Caco-2 (cell line): ENCODE measurements at regions not wholly inside any gene's neighbourhood (a gene's known extent, or its start where the extent isn't known, plus 50 kb on each side); places are given as distances from the start of the nearest gene placed in this dataset.

Experiments
- BruUV-seq: library from RNA; stranded (reverse); fragments of 400-500 nt; replicated peaks from 2 replicates; lab custom pipeline; 2021; lab: Mats Ljungman, UMichigan
- CTCF ChIA-PET: fragments of 300-600 bp; sonication (Branson Sonifier 250); formaldehyde crosslinking; loops from one replicate; lab custom pipeline; 2022; ENCODE audit warnings: antibody characterized with exemption; lab: Charles Lee
- POLR2A ChIA-PET: fragments of 300-600 bp; sonication (Branson Sonifier 250); formaldehyde crosslinking; loops from one replicate; lab custom pipeline; 2022; ENCODE audit warnings: antibody characterized with exemption; lab: Charles Lee
- DNase-seq, 2 experiments: peaks; one replicate each; pipeline versions ENCODE4 v3.0.0 to v3.0.0-alpha.2; 2020 to 2022
- H3K27me3 ChIP-seq: replicated peaks from 2 replicates; pipeline ENCODE4 v1.6.0; 2011; ENCODE audit warnings: low read length; ENCODE audit not compliant: control insufficient read depth, insufficient read depth
- H3K36me3 ChIP-seq: 2 replicates; pipeline ENCODE4 v1.5.1; 2011; ENCODE audit warnings: low read length; ENCODE audit not compliant: control insufficient read depth, insufficient read depth
- H3K4me1 ChIP-seq: fragments of 250-450 bp; sonication (Bioruptor Pico); 2 replicates; pipeline ENCODE4 v1.5.1; 2020; ENCODE audit warnings: mild to moderate bottlenecking
- H3K4me3 ChIP-seq: 2 replicates; pipeline ENCODE4 v1.5.1; 2011; ENCODE audit warnings: low read depth, mild to moderate bottlenecking, control low read depth, low read length
- H3K9me3 ChIP-seq: fragments of 250-450 bp; sonication (Bioruptor Pico); 2 replicates; pipeline ENCODE4 v1.5.1; 2020; ENCODE audit warnings: mild to moderate bottlenecking, moderate library complexity
- H3K27ac Mint-ChIP-seq: one replicate; pipeline ENCODE4 v1.8.0; 2022; ENCODE audit warnings: mixed read lengths; ENCODE audit not compliant: unreplicated experiment
- H3K27me3 Mint-ChIP-seq: one replicate; pipeline ENCODE4 v1.8.0; 2022; ENCODE audit warnings: mixed read lengths; ENCODE audit not compliant: insufficient read depth, unreplicated experiment
- H3K36me3 Mint-ChIP-seq: one replicate; pipeline ENCODE4 v1.8.0; 2022; ENCODE audit warnings: mild to moderate bottlenecking, mixed read lengths; ENCODE audit not compliant: insufficient read depth, unreplicated experiment
- H3K4me1 Mint-ChIP-seq: one replicate; pipeline ENCODE4 v1.8.0; 2022; ENCODE audit warnings: low read depth, mixed read lengths; ENCODE audit not compliant: unreplicated experiment
- H3K4me3 Mint-ChIP-seq: one replicate; pipeline ENCODE4 v1.8.0; 2022; ENCODE audit warnings: mild to moderate bottlenecking, moderate library complexity, mixed read lengths; ENCODE audit not compliant: unreplicated experiment
- H3K9me3 Mint-ChIP-seq: one replicate; pipeline ENCODE4 v1.8.0; 2022; ENCODE audit warnings: mixed read lengths; ENCODE audit not compliant: unreplicated experiment
- CTCF ChIP-seq, 2 experiments: fragments of 200-600 bp in 1 of 2; IDR thresholded peaks; 1 replicate in 1 of 2; 2 replicates in 1 of 2; pipeline versions ENCODE4 v1.5.1 to v1.8.0; 2011 to 2022; ENCODE audit warnings: antibody characterized with exemption in 1 of 2, control low read depth in 1 of 2, inconsistent platforms in 1 of 2, low read depth in 1 of 2, low read length in 1 of 2, mild to moderate bottlenecking in 1 of 2, moderate library complexity in 1 of 2; ENCODE audit not compliant: insufficient read depth in 1 of 2, severe bottlenecking in 1 of 2, unreplicated experiment in 1 of 2
- intact Hi-C: fragments of 100-400 bp; cut with micrococcal nuclease; formaldehyde crosslinking; loops from one replicate; pipeline ENCODE4 v1.10.0; 2022; ENCODE audit not compliant: unreplicated experiment

DNA sequence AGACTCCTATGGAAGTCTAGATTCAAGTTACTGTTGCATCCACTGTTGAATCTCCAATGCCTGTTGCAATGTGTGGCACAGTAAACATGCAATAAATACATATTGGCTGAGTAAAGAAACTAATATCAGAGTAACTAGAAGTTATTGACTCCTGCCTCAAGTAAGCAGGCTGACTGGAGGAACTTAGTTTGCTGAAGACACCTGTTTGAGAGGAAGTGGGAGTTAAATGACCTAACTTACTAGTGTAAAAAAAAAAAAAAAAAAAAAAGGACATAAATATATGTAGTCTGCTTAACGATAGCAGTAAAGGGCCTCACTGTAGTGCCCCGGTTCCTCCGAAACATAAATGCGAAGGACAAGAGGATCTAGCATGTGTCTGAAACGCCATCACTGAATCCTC, 249.8 kb upstream of the PRDM1 start:
- intact Hi-C loops = no loop called here
- peaks cover 6% of the 10 kb centered on the region for H3K4me1 Mint-ChIP-seq
- no peak for TF ChIP-seq CTCF (IDR thresholded peaks at IDR 0.05; ENCODE audit: insufficient read depth in 1 of 2, low read depth in 1 of 2, low read length in 1 of 2, severe bottlenecking in 1 of 2, unreplicated experiment in 1 of 2)
- no TSS peak for BruUV-seq
- Histone ChIP-seq H3K4me1 (no peaks in the 10 kb centered on the region), H3K36me3 (no peaks in the 10 kb centered on the region), H3K27me3 (no peaks in the 10 kb centered on the region), H3K9me3 (no peaks in the 10 kb centered on the region), H3K4me3 (no peak overlapping the region)
- ChIA-PET CTCF (no interaction called here), POLR2A (no interaction called here)
- H3K27me3 Mint-ChIP-seq = no peaks in the 10 kb centered on the region
- no peak overlapping the region for H3K4me3 Mint-ChIP-seq
- no peak overlapping the region for H3K27ac Mint-ChIP-seq
- no peak for DNase-seq
- H3K9me3 Mint-ChIP-seq = no peaks in the 10 kb centered on the region
- H3K36me3 Mint-ChIP-seq = no peaks in the 10 kb centered on the region

GRCh38 chr6:105835373-105835772, 250.8 kb upstream of the PRDM1 start:
- intact Hi-C loops = no loop called here
- H3K36me3 ChIP-seq = no peaks in the 10 kb centered on the region
- peak; percentile 35 to 65 for TF ChIP-seq CTCF (IDR thresholded peaks at IDR 0.05; ENCODE audit: insufficient read depth in 1 of 2, low read depth in 1 of 2, low read length in 1 of 2, severe bottlenecking in 1 of 2, unreplicated experiment in 1 of 2)
- Mint-ChIP-seq H3K27ac (no peak overlapping the region), H3K27me3 (no peaks in the 10 kb centered on the region), H3K4me3 (no peak overlapping the region), H3K36me3 (no peaks in the 10 kb centered on the region), H3K4me1 (peaks cover 6% of the 10 kb centered on the region), H3K9me3 (no peaks in the 10 kb centered on the region)
- peak; percentile 48 to 56 for DNase-seq
- POLR2A ChIA-PET = no interaction called here
- no peaks in the 10 kb centered on the region for H3K27me3 ChIP-seq
- CTCF ChIA-PET = interaction anchor here (0.6 to 1.4 kb wide), 6 partner anchors 22 to 388 kb away, joined by 3 to 5 read pairs (median 4); partner anchors contain the start of gene PRDM1
- no peak overlapping the region for H3K4me3 ChIP-seq
- no peaks in the 10 kb centered on the region for H3K9me3 ChIP-seq
- H3K4me1 ChIP-seq = no peaks in the 10 kb centered on the region
- BruUV-seq = no TSS peak

GRCh38 chr6:105833959-105834947, 251.9 kb upstream of the PRDM1 start:
- no peak overlapping the region for H3K4me3 ChIP-seq
- H3K27me3 ChIP-seq = no peaks in the 10 kb centered on the region
- POLR2A ChIA-PET = no interaction called here
- no peak for TF ChIP-seq CTCF (IDR thresholded peaks at IDR 0.05; ENCODE audit: insufficient read depth in 1 of 2, low read depth in 1 of 2, low read length in 1 of 2, severe bottlenecking in 1 of 2, unreplicated experiment in 1 of 2)
- peaks cover 6% of the 10 kb centered on the region for H3K4me1 Mint-ChIP-seq
- no peak for DNase-seq
- no peak overlapping the region for H3K27ac Mint-ChIP-seq
- CTCF ChIA-PET = interaction anchor here (0.9 to 1.4 kb wide), 4 partner anchors 20 to 349 kb away, joined by 3 to 4 read pairs (median 4); partner anchors contain the start of gene PRDM1
- intact Hi-C loops = no loop called here
- H3K9me3 Mint-ChIP-seq = no peaks in the 10 kb centered on the region
- no peak overlapping the region for H3K4me3 Mint-ChIP-seq
- H3K9me3 ChIP-seq = no peaks in the 10 kb centered on the region
- H3K27me3 Mint-ChIP-seq = no peaks in the 10 kb centered on the region
- no peaks in the 10 kb centered on the region for H3K4me1 ChIP-seq
- no TSS peak for BruUV-seq
- no peaks in the 10 kb centered on the region for H3K36me3 ChIP-seq
- no peaks in the 10 kb centered on the region for H3K36me3 Mint-ChIP-seq
